Ramos (cell line): ENCODE measurements at regions not wholly inside any gene's neighbourhood (a gene's known extent, or its start where the extent isn't known, plus 50 kb on each side); places are given as distances from the start of the nearest gene placed in this dataset.
"Not testable (repeated sequence)": the region's sequence is repeated elsewhere in the genome, so short reads cannot be mapped to it uniquely, and the experiment has no call there.

Experiments
- in situ Hi-C: fragments of 300-500 bp; cut with MboI; formaldehyde crosslinking; loops from one replicate; pipeline ENCODE4 v1.14.3; 2022; ENCODE audit warnings: low sequenced_read_pairs; ENCODE audit not compliant: unreplicated experiment

DNA sequence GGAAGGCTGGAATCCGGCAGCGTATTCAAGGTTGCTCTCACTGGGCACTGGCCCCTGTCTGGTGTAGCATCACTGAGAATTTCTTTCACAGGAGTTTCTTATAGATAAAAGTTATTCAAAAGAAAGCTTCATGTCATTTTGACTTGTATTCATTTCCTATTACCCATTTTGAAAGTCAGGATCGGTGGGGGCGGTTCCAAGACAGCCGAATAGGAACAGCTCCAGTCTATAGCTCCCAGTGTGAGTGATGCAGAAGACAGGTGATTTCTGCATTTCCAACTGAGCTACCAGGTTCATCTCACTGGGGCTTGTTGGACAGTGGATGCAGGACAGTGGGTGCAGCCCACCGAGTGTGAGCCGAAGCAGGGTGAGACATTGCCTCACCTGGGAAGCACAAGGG is 51.5 kb upstream of the CDC42EP3 start:
- in situ Hi-C loops, result not testable (repeated sequence)

DNA sequence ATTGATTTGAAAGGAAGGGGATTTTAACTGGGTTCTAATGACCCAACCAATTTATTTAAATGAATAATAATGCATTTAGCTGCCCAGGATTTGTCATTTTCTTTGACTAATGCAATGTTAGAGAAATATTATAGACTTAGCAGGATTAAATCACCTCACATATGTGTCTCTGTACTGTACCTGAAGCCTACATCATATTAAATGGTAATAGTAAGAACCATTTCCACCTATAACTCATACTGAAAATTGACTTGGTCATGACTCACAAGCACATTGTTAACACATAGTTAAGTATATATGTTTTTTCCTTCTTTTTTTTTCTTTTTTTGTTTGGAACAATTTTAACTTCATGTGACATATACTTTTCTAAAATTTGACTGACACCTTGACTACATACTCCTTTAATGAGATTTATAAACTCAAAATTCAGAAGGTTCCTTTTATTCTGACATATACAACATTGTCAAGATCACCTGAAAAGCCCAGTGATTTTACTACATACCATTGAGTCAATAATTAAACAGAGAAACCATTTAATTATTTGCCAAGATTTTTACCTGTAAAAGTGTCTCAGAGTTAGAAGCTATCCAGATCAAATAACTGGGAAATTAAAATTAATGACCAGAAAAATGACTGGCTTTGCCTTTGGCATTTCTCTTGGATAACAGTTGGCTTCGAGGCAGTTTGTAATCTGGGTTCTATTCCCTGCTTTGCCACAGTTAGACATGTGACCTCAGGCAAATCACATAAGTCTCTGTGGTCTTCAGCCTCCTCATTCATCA is 58.8 kb upstream of the CDC42EP3 start:
- in situ Hi-C loops, result no loop called here

DNA sequence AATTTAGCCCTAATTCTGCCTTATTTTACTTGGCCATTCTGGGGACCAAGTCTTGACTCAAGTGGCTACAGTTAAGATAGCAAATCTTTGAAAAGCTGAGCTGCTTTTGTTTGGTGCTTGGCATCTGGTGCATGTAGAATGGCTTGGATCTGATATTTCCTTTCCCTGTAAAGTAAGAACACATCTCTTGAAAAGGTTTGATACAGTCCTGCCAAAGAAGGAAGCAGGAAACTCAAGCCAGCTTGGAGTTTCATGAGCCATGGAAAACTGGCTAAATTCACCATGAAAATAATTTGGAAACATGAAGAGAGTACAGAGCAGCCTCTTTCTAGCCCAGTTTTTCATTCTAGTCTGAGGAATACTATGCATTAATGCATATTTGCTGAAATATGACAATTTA is 61.0 kb upstream of the CDC42EP3 start:
- in situ Hi-C loops, result not testable (repeated sequence)

DNA sequence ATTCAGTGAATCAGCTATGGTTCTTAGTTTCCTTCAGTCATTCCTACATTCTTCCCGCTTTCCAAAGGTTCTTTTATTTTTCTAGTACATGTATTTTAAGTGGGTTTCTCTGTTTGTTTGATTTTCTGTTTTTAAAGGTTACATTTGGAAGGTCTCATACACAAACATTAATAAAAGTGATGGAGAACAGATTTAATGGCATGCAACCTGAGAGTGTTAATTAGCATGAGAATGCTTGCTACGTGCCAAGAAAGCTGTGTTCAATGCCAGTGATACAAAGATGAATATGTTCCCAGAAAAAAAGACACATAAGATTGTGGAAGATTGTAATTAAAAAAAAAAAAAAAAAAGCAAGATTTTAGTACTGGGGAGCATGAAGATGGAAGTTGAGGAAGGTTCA is 61.8 kb upstream of the CDC42EP3 start:
- in situ Hi-C loops, result no loop called here

DNA sequence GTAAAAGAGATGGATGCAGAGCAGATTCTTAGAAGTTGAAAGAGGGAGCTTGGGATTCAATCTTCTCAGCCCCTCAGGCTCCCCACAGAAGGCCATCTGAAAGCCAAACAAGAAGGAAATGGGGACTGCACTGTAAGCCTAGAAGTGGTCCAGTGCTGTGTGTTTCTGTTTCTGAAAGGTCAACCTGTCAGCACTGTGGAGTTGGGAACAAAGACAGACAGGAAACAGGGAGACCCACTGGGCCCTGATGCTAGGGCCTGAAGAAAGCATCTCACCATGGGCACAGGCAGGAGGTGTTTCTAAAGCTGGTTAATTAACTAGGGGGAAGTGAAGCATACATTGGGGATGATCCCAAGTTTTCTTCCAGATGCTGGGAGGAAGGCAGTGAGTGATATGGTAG is 62.5 kb upstream of the CDC42EP3 start:
- in situ Hi-C loops, result not testable (repeated sequence)

DNA sequence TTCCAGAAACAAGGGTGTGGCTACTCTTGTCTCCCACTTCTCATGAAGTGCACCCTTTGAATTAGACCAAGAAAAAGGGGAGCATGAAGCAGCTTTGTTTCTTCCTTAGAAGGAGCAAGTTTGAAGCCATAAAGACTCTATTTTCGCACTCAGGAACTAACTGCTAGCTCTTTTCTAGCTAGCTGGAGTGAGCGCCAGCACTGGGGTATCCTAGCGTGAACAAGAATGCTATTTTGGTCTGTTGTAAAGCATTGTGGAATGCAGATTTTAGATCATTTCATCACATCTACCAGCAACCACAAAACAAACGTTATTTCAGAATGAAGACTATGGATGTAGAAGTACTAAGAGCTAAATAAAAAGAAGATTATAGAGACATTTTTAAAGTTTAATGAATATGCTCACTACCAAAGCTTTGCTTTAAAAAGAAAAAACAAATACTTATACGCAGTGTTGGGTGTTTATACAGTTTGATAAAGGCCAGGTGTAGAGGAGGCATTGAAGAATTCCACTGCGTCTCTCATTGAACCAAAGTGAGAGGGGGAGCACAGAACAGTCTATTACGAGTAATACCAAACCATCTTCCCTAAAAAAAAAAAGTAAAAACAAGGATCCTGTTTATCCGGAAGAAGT is 63.6 kb upstream of the CDC42EP3 start:
- in situ Hi-C loops, result not testable (repeated sequence)

DNA sequence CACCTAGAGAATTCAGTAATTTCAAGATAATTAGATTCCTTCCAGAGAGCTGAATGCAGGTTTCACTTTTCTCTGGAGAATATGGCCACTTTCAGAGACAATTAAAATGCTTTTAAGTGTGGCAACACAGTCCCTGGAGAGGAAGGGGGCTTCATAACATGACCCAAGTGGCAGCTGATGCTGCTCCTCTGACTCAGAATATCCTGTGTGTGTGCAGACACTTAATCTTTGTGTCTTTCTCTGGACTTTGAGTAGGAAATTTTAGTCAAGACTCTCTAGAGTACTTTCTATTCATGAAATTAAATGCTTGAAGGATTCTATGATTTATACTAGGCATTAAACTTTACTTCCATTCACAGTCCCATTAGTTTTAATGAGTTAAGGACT is 64.1 kb upstream of the CDC42EP3 start:
- in situ Hi-C loops, result not testable (repeated sequence)

DNA sequence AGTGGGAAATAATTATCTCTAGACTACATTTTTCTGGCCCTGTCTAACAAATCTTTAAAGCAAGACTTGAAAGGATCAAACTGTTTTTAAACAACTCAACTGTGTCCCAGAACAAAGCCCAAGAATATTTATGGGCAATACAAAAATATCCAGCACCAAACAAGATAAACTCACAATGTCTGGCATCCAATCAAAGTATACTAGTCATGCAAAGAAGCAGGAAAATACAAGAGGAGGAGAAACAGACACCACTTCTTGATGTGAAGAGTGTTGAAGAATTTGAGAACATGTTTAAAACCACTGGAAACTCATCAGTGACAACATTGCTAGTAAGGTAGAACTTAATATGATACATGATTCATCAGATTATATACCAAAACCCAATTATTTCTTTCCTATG is 66.1 kb upstream of the CDC42EP3 start:
- in situ Hi-C loops, result no loop called here

DNA sequence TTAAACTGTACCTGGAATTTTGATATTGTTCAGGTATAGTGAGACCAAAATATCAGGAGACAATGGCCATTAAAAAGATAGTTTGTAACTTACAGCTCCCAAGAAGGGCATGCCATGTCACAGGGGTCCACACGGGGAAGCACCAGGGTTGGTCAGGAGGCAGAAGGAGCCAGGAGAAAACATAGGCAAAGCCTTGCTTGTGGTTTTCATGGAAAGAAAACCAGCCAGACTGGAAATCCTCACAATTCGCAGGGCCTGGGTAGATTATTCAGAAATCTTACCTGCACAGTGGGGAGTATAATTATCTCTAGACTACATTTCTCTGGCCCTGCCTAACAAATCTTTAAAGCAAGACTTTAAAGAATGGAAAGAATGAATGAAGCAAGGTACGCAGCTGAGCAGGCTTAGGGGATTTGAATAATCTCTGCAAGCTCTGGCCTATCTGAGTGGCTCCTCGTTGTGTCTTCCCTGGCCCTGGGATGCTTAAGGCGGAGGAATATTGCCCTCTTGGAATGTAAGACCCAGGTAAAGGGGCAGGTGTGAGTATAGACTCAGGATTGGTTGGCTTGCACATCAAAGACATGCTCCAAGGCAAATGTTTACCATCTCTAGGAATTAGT is 66.9 kb upstream of the CDC42EP3 start:
- in situ Hi-C loops, result no loop called here

DNA sequence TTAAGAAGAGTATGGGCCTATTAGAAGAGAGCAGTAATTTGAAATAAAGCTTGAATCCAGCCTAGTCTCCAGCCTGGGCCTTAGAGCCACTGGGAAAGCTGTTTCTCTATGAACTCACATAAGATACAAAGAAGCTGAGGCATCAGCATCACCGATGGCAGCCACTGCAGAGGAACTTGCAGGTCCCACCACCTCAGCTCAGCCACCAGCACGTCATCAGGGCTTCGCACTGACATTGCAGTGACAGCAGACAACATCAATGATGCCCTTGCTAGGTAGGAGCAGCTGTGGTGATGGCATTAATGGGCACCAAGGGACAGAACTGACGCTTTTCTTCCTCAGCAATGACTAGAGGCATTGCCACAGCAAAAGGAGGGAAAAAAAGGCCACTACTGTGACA is 67.7 kb upstream of the CDC42EP3 start:
- in situ Hi-C loops, result no loop called here

DNA sequence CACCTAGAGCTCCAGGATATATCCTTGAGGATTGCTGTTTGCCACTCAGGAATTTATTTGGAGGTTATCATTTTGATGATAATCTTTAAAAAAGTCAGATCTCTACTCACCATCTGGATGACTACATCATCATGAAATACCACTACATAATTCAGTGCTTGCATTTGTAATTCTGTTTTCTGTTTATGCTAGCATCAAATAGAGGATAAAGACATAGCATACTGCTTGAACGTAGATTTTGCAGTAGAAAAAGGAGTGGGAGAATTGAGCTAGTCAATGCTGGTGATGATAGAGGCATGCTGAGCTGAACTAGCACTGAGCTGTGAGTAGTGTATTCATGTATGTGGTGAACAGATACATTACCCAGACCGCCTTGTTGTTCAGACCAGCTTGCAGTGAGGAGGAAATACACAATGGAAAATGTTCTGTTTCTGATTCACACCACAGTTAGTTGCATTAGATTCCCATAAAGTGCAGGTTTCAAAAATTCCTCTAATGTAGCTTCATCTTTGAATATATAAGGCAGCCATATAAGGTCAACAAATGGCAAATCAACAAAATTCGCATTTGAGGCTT is 68.8 kb upstream of the CDC42EP3 start:
- in situ Hi-C loops, result no loop called here

DNA sequence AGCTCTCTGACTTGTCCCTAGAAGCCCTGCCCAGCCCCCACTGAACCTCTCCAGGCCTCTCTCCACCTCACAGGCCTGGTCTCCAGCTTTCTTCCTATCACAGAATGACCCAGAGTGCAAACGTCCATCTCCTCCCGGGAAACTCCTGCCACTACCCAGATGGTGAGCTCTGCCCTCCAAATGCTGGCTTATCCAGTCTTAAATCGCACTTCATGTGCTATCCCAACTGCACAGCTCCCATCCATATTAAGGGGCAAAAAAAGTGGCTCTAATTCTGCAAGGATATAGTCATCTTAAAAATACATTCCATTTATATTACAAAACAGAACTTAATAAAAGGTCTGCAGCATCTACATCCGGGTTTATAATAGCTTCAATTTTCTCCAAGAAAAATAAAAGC is 70.8 kb upstream of the CDC42EP3 start:
- in situ Hi-C loops, result no loop called here

DNA sequence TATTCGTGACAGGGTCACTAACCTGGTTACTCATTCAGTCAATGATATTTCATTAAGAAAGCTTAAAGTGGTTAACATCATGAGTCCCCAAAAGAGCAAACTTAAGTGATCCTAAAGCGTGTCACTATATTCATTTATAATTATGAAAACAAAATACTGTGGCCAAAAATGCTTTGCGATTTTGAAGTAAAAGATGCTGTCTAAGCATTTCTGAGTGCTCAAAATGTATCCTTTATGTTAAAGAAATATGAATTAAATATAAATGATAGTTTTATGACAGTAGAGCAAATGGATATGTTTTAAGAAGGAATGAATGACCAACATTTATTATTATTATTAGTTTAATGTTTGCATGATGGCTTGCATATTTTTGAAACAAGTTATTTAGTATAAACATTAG is 72.6 kb upstream of the CDC42EP3 start:
- in situ Hi-C loops, result no loop called here

DNA sequence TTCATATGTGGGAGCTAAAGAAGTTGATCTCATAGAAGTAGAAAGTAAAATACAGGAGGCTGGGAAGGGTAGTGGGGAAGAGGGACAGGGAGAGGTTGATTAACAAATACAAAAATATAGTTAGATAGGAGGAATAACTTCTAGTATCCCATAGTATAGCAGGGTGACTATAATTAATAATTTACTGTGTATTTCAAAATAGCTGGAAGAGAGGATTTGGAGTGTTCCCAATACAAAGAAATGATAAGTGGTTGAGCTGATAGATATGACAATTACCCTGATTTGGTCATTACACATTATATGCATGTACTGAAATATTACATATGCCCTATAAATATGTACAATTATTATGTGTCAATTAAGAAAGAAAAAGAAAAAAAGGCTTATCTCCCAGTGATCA is 73.5 kb upstream of the CDC42EP3 start:
- in situ Hi-C loops, result not testable (repeated sequence)

DNA sequence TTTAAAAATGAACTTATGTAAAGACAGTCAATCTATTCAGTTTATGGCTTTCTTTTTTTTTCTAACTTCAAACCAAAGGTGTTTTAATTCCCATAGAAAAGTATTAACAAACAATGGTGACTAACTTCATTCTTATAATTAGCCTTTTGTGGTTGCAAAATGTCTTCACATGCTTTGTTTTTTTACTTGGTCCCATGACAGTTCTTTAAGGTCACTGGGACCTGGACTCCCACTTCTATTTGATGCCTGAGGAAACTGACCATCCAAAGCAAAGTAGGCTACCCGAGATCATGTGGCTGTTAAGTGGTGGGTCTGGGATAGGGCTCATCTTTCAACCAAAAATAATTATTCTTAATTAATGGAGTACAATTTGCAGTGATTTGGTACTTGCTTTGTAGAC is 74.6 kb upstream of the CDC42EP3 start:
- in situ Hi-C loops, result not testable (repeated sequence)

DNA sequence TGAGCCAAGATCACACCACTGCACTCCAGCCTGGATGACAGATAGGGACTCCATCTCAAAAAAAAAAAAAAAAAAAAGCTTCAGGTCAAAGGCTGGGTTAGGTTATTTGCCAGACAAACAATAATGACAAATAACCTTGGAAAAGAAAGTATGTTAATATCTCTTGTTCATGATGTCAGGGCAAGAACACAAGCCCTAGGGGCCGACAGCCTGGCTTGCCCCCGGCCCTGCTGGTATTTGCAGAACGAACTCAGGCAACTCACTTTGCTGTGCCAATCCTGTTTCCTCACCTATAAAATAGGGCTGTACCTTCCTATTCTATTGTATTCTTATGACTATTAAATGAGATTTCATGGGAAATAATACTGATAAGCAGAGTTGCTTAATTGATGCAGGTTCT is 75.4 kb upstream of the CDC42EP3 start:
- in situ Hi-C loops, result no loop called here

DNA sequence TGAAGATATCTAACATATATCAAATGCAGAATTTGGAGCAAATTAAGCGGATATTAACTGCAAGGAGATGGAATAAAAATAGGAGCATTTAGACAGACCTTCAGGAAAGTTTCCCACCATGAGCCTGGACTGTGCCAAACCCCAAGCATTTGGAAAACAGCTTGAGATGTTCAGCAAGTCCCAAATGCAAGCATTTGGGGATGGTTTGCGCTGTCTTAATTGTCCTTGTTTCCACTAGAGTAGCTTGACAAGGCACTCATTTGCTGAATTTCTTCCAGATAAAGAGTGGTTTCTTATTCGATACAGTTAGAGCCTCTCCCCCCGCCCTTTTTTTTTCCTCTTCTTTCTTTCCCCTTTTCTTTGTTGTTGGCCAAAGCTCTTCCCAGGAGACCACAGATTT is 77.1 kb upstream of the CDC42EP3 start:
- in situ Hi-C loops, result no loop called here

DNA sequence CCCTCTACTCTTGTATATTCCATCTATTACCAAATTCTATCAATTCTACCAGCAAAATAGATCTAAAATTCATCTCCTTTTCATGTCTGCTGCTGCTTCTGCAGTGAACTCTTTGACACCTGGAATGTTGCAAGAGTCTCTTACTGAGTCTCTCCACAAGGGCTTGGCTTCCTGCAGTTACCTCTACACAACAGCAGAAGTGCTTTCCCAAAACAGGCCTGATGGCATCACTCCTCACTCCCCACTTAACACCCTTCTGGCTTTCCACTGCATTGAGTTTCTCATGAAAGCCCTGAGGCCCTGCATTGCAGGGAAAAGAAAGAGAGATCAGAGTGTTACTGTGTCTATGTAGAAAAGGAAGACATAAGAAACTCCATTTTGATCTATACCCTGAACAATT is 78.8 kb upstream of the CDC42EP3 start:
- in situ Hi-C loops, result not testable (repeated sequence)

DNA sequence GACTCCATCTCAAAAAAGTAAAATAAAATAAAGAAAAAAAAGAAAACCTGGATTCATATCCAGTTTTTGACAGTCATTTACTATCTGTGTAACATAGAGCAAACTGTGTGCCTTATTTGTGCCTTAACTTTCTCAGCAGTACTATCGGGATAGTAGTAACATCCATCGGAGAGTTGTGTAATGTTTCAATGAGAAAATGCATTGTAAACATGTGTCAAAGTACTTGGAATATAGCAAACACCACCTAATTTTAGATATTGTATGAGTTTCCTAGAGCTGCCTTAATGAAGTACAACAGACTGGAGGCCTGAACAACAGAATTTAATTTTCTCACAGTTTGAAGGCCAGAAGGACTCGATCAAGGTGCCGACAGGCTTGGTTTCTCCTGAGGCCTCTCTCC is 81.3 kb upstream of the CDC42EP3 start:
- in situ Hi-C loops, result no loop called here

DNA sequence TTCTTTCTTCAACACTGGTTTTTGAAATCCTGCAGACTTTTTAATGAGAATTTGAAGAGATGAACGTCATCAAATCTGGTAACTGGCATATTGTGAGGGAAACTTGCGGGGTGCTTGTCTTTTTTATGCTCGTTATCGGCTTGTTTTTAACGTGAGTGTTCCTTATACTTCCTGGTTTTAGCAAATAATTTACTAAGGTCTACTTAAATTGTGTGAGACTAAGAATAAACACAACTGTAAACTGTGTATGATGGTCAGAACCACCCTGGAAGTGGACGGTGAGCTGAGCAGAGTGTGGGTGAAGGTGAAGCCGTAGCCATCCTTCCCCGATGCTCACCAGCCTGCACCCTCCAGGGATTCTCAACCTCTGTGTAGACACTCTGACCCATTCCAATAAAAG is 82.3 kb upstream of the CDC42EP3 start:
- in situ Hi-C loops, result no loop called here

DNA sequence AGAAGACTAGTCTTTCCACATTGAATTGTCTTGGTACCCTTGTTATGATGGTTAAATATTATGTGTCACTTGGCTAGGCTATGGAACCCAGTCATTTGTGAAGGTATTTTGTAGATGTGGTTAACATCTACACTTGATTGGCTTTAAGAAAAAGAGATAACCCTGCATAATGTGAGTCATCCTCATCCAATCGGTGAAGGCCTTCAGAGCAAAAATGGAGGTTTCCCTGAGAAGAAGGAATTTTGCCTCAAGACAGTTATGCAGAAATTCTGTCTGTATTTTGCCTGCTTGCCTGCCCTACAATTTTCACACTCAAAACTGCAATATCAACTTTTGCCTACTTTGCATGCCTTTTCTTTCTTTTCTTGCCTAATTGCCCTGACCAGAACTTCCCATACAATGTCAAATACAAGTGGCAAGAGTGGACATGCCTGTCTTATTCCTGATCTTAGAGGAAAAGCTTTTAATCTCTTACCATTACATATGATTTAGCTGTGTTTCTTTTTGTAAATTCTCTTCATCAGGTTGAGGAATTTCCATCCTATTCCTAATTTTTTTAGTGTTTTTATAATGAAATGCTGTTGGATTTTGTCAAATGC is 84.6 kb upstream of the CDC42EP3 start:
- in situ Hi-C loops, result not testable (repeated sequence)
